SHP77 treated with DMSO at 0.1 percent for 48 hours (cell line): ENCODE measurements at regions not wholly inside any gene's neighbourhood (a gene's known extent, or its start where the extent isn't known, plus 50 kb on each side); places are given as distances from the start of the nearest gene placed in this dataset.

Experiments
- DNase-seq: peaks from one replicate; lab custom pipeline; 2025; lab: John Stamatoyannopoulos, UW

DNA sequence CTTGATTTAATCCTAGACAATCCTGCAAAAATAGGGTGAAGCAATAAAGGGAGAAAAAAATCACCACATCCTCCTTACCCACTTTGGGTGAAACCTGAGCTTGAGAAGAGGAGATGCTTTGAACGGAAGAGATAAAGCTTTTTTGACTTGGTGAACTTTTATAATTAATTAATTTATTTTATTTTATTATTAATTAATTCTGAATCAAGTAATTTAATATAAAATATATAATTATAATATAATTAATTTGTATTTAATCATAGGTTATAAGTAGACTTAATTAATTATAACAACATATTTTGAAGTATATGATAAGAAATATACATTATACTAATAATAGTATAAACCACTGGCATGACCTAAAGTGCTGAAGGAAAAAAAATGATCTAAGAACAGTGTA is 2164.8 kb downstream of the LRRC4C start:
- DNase-seq = no peak

DNA sequence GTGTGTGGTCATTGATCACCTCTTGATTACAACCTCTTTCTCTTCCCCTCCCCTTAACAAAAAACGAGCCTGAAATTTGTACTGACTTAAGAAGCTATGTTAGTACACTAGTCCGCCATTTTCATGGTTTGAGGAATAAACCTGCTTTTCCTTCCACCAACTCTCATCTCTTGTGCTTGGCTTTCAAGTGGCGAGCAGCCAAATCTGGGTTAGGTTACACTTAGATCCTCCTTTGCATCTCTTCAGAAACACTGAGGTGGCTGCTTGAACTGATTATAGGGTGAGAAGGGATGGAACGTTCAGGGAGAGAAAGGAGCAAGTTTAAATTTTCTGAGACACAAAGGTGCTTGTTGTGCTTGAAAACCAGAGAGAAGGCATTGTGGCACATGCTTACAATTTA is 2171.4 kb downstream of the LRRC4C start:
- no peak for DNase-seq

DNA sequence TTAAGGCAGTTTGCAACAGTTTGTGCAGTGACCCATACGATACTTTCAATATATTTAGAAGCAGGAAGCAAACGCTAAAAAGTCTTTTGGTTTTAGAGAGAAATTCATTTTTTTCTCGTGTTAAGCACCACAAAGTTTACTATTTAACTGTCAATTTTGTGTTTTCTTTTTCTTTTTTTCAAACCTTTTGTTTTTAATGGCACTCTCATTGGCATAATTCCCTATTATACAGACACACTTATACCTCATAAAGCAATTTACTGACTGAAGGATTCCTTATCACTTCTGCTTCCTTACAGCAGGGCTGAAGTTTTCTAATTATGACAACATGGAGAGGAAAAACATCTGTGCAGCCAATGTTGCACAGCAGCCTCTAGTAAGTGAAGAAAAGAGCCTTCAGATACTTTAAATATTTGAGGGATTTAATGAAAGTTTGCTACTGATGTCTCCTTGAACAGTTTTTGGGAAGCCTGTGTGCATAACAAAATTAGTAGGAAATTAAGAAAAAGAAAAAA is 2191.2 kb downstream of the LRRC4C start:
- no peak for DNase-seq

DNA sequence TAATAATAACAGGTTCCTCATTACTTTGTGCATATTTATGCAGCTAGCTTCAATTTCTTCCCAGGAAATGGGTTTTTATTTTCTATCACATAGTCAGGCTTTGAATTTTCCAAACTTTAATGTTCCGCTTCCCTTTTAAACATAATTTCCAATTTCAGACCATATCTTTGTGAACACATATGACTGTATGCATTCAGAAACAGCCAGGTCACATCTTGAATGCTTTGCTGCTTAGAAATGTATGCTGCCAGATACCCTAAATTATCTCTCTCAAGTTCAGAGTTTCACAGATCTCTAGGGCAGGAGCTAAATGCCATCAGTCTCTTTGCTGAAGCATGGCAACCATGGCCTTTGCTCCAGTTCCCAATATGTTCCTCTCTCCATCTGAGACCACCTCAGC is 2203.8 kb downstream of the LRRC4C start:
- no peak for DNase-seq

DNA sequence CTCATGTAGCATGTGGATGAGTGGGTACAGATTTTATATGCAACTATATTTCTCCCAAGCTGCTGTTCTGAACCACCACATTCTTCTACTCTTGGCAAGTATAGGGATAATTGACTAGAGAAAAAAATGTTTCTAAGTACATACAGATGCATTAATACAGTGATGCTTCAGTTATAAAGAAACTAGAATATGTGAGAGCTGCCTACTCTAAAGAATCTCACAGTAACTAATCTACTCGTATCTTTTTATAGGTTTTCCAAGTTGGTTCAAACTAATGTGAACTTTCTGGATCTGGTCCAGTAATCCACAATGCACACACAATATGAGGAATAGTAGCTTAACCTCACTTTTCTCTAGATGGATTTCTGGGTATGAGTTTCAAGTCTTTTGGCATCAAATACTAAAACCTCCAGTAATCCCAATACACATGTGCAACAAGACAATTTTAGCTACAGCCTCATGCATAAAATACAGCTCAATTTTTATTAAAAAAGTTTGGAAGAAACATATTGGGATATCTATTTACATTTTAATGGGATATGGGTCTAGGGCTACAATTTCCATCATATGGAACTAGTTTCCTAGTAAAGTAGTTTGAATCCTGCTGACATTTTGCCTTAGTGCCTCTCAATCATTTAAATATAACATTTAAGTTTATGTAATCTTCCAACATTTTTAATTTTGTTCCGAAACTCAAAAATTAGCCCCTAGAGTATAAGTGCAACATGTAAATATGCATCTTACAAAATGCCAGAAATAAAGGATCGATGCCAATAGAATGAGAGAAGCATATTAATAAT is 2209.7 kb downstream of the LRRC4C start:
- no peak for DNase-seq

DNA sequence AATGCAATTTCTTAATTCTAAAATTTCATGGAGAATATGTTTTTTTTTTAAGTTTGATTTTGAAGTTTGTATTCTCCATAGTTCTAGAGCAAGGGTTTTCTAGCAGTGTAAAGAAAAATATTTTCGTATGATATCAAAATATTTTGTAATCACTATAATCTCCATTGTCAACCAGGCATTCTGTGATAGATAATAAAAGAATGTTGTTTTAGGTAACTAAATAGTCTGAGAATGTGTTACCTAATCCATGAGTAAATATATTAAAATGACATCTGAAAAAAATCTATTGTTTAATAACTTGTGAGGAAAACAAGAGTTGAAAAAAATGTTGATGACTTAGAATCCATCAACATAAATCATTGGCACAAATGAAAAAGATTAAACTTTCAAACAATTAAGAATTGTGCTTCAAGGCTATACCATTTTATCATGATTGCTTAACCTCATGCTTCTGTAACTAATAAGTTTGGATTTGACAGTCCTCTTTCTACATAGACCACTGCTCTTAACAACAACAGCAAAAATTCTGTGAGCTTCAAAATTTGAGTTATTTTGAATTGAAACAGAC is 2211.8 kb downstream of the LRRC4C start:
- no peak for DNase-seq

DNA sequence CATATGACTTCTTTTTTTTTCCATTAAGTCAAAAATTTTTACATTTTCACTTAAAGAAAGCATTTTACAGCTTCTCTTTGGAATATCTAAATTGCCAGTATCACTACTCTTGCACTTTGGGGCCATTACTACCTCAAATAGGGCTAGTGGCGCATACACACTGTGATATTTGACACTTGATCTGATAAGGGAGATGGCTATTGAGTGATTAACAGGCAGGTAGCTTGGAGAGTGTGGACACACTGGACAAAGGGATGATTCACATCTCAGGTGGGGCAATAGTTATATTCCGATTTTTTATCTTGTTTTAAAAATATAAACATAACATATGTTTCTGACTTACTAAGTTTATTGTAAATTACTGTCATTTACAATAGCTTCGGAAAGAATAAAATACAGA is 2219.9 kb downstream of the LRRC4C start:
- no peak for DNase-seq

DNA sequence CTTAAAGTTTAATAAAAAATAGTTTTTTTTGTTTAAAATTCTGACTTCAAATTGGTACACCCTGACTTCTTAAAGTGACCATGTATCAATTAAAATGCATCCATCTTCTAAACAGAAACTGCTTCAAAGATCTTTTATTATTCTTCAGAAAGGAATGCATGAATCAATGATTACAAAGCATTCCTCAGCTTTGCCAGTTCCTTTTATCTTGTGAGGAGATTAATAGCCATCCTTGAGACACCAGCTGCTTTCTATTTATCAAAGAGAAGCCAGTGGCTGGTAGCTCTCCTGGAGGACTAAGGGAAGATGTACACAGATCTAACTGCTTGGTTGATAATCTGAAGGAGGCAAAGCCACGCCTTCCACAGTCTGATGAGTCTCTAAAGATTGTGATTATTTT is 2222.5 kb downstream of the LRRC4C start:
- no peak for DNase-seq

DNA sequence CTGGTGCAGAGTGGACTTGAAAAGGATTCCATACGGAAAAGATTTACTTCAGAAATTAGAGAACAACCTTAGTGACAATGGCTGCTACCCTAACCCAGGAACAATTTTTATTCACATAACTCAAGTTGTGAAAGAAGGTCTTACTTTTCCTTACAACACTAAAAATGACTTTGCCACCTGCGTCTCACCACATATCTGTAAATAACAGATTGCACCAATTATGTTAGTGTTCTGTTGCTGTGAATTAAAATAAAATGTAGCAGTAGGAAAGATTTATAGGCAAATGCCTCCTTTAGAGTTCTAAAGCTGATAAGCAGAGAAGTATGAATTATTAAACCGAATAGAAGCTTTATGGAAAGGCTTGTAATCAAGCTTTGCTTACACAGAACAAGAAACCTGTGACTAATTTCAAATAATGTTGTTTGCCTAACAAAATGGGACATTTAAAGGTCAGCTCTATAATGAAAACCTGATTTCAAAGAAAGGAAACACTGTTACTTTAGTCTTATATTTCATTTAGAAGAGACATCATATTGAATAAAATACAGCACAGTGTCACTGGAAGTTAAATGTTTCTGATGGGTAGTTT is 2237.8 kb downstream of the LRRC4C start:
- DNase-seq = no peak

DNA sequence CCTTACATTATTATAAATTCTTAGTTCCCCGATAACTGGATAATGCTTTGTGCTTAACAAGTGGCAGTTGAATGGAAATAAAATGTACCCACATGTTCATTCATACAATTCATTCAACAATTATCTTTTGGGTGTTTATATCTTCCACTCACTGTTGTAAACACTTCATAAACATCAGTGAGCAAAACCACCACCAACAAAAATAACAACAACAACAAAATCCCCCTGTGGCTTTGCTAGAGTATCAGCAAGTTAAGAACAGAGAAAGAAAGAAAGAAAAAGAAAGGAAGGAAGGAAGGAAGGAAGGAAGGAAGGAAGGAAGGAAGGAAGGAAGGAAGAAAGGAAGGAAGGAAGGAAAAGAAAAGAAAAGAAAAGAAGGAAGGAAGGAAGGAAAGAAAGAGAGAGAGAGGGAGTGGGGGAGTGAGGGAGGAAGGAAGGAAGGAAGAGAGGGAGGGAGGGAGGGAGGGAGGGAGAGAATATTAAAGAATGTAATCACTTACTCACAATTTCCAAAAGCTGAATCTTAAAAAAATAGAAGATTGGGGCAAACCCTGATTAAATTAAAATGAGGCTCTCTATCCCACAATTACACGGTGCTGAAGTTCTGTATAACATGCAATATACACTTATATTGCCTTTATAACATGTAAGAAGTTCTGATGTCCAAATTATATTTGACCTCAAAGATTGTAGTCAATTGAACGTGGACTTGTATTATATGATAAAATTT is 2238.8 kb downstream of the LRRC4C start:
- DNase-seq = no peak

DNA sequence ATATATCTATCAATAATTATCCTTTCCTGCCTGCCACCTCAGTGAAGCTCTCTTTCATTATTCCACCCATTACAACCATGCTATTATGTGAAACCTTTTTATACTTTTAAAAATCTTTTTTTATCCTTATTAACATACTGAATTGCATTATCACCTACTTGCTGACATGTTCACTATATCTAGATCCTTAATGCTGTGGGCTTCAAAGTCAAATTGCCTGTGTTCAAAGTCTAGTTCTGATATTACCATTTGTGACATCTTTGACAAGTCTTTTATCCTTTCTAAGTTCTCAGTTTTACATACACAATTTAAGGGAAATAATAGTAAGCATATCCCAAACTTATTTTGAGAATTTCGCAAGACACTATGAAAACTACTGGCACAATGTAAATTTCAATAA is 2239.4 kb downstream of the LRRC4C start:
- no peak for DNase-seq

DNA sequence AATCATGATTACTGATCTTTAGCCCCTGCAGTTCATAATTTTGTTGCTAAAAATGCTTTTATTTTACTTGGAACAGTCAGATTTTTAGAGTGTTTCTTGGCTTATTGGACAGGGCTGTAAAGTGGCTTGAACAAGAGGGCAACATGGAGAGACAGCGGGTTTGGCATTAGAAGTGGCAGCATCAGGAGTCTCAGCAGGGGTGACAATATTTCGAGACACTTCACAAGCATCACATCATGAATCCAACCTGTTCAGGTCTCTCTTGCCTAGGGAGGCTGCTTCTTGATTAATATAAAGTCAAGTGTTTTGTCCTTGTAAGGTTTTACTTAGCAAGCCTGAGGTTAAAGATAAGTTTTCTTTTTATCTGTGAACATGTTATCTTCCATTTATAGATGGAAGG is 2249.5 kb downstream of the LRRC4C start:
- DNase-seq = no peak

DNA sequence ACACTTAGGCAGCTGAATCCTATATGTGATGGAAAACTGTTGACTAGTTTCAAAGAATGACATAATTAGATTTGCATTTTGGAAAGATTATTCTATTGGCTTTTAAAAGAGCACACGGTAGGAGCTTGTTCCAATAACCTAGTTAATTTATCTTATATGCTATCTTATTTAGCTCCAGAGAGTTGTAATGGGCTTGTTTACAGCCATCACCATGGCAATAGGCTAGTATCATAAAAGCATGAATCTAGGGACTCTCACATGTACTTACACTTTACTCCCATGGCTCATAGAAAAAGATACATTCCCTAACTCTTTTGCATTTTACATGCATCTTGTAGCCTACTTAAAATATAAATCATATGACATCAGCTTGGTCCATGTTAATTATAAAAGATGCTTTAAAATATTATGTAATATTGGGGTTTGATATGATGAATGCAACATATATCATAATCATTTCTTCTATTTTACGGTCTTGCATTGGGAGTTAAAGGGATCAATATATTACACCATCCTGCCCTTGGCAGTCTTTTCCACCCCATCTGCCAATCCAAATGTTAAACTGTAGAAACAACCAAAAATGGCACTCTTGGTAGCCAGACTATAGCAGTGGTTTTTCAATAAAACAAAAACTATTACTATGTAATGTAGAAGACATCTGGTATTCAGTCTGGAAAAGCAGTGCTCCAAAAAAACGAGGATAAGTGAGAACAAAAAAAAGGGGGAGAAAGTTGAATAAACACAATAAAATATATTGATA is 2254.0 kb downstream of the LRRC4C start:
- no peak for DNase-seq

DNA sequence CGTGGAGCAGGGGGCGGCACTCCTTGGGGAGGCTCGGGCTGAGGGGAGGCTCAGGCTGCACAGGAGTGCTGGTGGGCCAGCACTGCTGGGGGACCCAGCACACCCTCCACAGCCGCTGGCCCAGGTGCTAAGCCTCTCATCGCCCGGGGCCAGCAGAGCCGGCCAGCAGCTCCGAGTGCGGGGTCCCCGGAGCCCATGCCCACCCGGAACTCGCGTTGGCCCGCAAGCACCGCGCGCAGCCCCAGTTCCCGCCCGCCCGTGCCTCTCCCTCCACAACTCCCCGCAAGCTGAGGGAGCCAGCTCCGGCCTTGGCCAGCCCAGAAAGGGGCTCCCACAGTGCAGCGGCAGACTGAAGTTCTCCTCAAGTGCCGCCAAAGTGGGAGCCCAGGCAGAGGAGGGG is 2266.8 kb downstream of the LRRC4C start:
- DNase-seq = no peak

DNA sequence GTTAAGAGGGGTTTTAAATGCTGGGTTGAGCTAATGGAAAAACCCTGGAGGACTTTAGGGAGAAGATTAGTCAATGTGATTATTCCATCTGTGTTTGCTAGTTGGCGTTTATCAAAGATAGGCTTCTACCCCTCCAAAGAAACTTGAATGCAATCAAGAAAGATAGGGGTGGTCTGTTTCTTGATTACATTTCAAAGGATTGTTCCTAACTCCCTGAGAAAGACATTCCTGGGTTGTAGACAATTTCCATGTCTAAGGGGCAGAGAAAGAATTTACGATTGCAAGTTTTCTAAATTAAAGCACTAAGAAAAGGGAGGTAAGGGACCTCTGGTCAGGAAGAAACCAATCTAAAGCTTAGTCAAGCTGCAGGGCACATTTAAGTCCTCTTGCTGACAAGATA is 2268.7 kb downstream of the LRRC4C start:
- no peak for DNase-seq

DNA sequence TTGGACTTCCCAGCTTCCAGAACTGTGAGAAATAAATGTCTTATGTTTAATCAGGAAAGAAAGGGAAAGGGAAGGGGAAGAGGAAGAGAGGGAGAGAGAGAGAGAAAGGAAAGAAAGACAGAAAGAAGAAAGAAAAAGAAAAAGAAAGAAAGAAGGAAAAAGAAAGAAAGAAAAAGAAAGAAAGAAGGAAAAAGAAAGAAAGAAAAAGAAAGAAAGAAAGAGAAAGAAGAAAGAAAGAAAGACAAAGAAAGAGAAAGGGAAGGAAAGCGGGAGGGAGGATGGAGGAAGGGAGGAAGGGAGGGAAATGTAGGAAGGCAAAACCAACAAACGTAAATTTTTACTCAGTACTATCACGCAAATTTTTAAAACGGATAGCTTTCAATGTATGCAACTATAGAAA is 2281.8 kb downstream of the LRRC4C start:
- no peak for DNase-seq

DNA sequence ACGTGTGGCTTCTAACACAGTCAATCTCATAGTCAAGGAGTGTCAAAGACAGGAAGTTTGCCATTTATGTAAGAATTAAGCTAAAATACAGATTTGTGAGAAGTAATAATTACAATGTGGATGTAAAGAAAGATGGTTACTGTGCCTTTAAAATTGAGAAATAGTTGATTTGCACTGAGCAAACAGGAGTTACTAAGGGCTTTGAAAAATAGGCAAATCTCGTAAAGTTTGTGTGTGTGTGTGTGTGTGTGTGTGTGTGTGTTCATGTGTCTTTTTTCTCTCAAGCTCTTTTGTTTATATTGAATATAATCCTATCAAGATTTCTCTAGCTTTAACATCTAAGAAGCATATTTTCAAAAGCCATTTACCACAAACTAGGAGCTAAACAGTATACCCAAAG is 2284.5 kb downstream of the LRRC4C start:
- no peak for DNase-seq

DNA sequence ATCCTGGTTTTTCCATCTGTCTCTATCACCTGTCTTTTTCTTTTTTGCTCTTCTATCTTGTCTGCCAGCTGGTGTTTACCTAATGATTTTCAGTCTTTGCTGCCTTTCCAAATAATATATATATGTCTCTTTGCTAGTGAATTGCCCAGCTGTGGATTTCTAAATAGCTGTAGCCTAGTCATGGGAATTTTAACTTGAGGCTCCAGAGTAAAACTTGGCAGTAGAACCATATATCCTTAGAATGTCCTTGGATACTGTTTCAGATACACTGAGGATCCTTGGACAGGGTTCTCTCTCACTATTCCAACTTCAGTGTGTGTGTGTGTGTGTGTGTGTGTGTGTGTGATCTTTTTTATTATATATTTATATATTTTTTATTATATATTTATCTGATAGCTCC is 2285.3 kb downstream of the LRRC4C start:
- peak; percentile 38 for DNase-seq

DNA sequence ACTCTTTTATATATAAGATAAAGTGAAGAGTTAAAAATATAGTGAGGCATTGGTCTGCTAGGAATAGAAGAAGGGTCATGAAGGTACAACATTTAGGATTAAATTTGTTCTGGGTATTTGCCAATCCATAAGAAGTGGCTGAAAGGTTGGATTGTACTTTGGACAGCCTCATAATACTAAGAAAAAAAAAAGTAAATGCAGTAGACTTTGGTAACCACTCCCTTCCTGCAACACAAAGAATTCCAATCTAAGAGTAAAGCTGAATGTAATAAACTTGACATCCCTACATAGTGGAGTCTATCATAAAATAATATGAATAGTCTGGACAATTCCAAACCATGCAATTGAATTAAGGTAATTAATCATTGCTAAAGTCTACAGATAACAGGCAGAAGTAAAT is 2294.4 kb downstream of the LRRC4C start:
- DNase-seq = no peak

DNA sequence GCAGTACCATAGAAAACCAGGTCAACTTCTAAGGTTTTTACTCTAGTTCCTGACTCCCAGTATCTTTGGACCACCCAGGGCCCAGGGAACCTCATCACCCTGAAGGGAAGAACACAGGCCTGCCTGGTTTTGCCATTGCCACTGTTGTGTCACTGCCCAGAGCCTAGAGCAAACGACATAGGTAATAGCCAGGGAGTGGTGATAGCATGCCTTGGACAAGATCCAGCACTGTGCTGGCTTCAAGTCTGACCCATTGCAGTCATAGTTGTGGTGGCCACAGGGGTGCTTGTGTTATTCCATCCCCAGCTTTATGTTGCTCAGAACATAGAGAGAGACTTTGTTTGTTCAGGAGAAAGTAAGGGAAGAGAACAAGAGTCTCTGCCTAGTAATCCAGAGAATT is 2310.2 kb downstream of the LRRC4C start:
- no peak for DNase-seq

DNA sequence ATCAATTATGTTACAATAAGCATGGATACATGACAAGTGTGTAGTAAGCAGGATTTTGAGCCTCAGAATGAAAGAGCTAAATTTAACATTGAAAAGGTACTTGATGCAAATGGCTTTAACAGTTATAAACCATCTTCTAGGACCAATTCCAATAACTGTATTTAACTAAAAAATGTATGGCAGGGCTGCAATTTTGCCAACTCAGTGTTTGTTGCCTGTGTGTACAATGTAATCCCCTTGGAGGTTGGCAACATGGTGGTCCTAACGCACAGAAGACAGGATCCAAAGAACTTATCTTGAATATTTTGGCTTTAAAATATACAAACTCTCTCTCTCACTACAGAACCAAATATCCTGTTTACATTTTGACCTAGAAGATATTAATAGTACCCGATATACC is 2314.1 kb downstream of the LRRC4C start:
- DNase-seq = no peak
